ENCODE measurements at regions not wholly inside any gene's neighbourhood (a gene's known extent, or its start where the extent isn't known, plus 50 kb on each side); places are given as distances from the start of the nearest gene placed in this dataset.

GRCh38 chr6:89028774-89029173 is 51.8 kb upstream of the PNRC1 start:
- Histone ChIP-seq H3K9me3 (no peaks in the 10 kb centered on the region), H3K36me3 (no peaks in the 10 kb centered on the region), H3K27me3 (no peaks in the 10 kb centered on the region), H3K4me3 (no peak overlapping the region), H3K27ac (no peak overlapping the region), H3K4me1 (peaks cover 3 to 27% (median 16%) of the 10 kb centered on the region in 9 donors)
- TF ChIP-seq, protein P1, sequence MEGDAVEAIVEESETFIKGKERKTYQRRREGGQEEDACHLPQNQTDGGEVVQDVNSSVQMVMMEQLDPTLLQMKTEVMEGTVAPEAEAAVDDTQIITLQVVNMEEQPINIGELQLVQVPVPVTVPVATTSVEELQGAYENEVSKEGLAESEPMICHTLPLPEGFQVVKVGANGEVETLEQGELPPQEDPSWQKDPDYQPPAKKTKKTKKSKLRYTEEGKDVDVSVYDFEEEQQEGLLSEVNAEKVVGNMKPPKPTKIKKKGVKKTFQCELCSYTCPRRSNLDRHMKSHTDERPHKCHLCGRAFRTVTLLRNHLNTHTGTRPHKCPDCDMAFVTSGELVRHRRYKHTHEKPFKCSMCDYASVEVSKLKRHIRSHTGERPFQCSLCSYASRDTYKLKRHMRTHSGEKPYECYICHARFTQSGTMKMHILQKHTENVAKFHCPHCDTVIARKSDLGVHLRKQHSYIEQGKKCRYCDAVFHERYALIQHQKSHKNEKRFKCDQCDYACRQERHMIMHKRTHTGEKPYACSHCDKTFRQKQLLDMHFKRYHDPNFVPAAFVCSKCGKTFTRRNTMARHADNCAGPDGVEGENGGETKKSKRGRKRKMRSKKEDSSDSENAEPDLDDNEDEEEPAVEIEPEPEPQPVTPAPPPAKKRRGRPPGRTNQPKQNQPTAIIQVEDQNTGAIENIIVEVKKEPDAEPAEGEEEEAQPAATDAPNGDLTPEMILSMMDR (IDR thresholded peaks at IDR 0.05), result no peak
- intact Hi-C loops (cut with DNase I), result loop anchor here in 1 of 10 donors (5.0 kb wide), 1 partner anchor 36 kb away; no protein-coding TSS in a partner anchor
- WGBS, 2 donors, result 92 to 96% methylated on average over 6 of the region's 6 CpGs
- ATAC-seq (no peak), DNase-seq (no peak)

- Histone ChIP-seq H3K36me3 (no peaks in the 10 kb centered on the region), H3K4me1 (peaks cover 3 to 29% (median 22%) of the 10 kb centered on the region in 9 donors), H3K9me3 (no peaks in the 10 kb centered on the region), H3K4me3 (no peak overlapping the region), H3K27ac (no peak overlapping the region), H3K27me3 (no peaks in the 10 kb centered on the region)
- 84 to 87% methylated on average over 2 of the region's 2 CpGs for WGBS, 2 donors
- intact Hi-C loops (cut with DNase I), result loop anchor here in 1 of 10 donors (5.0 kb wide), 1 partner anchor 35 kb away; no protein-coding TSS in a partner anchor
- TF ChIP-seq, protein P1 (IDR thresholded peaks at IDR 0.05), result no peak
- DNase-seq, result no peak
- ATAC-seq, result no peak
Measured at GRCh38 chr6:89027756-89028155, 52.8 kb upstream of the PNRC1 start.

DNA sequence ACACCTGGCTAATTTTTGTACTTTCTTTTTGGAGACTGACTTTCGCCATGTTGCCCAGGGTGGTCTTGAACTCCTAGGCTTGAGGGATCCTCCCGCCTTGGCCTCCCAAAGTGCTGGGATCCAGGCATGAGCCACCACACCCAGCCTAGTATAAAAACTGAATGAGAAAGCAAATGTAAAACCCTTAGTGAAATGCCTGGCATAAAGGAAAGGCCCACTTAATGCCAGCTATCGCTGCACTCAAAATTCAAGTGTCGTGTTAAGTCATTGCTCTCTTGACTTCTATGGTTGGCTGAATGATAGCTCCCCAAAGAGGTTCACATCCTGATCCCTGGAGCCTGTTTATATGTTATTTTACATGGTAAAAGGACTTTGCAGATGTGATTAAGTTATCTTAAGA is 54.4 kb upstream of the PNRC1 start:
- no peaks in the 10 kb centered on the region for H3K27me3 ChIP-seq
- no peaks in the 10 kb centered on the region for H3K36me3 ChIP-seq
- TF ChIP-seq, protein P1 (IDR thresholded peaks at IDR 0.05), result no peak
- no peaks in the 10 kb centered on the region for H3K9me3 ChIP-seq
- H3K4me1 ChIP-seq, result peaks cover 3 to 34% (median 30%) of the 10 kb centered on the region in 9 donors
- no peak overlapping the region for H3K4me3 ChIP-seq
- peak in 2 of 8 donors; percentile 44 to 55 for ATAC-seq
- no peak overlapping the region for H3K27ac ChIP-seq
- no peak for DNase-seq
- intact Hi-C loops (cut with DNase I), result loop anchor here in 1 of 10 donors (5.0 kb wide), 1 partner anchor 34 kb away; no protein-coding TSS in a partner anchor
- WGBS, 2 donors, result 74 to 86% methylated on average over 4 of the region's 4 CpGs

DNA sequence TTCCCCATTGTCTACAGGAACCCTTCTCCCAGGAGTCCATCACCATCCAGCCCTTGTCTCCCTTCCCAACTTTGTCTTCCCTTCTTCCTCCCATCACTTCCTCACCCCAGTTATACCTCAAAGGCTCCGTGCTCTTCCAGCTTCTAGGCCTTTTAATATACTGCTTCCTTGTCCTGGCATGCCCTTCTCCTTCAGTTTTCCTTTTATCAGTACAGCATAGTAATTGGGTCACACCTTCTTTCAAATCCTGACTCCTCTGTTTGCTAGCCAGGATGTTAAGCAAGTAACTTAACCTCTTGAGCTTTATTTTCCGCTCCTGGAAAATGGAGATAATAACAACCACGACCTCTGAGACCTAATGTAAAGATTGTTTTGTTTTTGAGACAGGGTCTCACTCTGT is 54.9 kb upstream of the PNRC1 start:
- DNase-seq, result no peak
- H3K27ac ChIP-seq, result no peak overlapping the region

More for the DNA sequence above, 54.9 kb upstream of the PNRC1 start:
- 70 to 77% methylated on average over 3 of the region's 3 CpGs for WGBS, 2 donors
- no peaks in the 10 kb centered on the region for H3K9me3 ChIP-seq
- intact Hi-C loops (cut with DNase I), result loop anchor here in 2 of 10 donors (2.0 to 5.0 kb wide), 2 partner anchors 33 to 55 kb away; partner anchors contain the start of gene PNRC1 (in 1 of the 2)
- TF ChIP-seq, protein P1 (IDR thresholded peaks at IDR 0.05), result no peak
- no peaks in the 10 kb centered on the region for H3K27me3 ChIP-seq
- no peaks in the 10 kb centered on the region for H3K36me3 ChIP-seq
- H3K4me3 ChIP-seq, result no peak overlapping the region
- no peak for ATAC-seq
- H3K4me1 ChIP-seq, result peaks cover 3 to 34% (median 30%) of the 10 kb centered on the region in 9 donors

All from heart right ventricle (tissue), 16 donors.